Neural progenitor cell (in vitro differentiated cells): ENCODE measurements at regions not wholly inside any gene's neighbourhood (a gene's known extent, or its start where the extent isn't known, plus 50 kb on each side); places are given as distances from the start of the nearest gene placed in this dataset.
A peak's percentile ranks its signal among the peaks of the same experiment; 100 is the strongest.

Source experiments
- DNase-seq: peaks from one replicate; pipeline ENCODE4 v3.0.0-alpha.2; 2016; ENCODE audit warnings: low spot score
- H2AFZ ChIP-seq: fragments of 200-600 bp; sonication (generic); replicated peaks from 2 replicates; pipeline ENCODE4 v1.6.1; 2016; ENCODE audit warnings: antibody characterized with exemption
- H3F3A ChIP-seq: fragments of 200-600 bp; sonication (generic); 2 replicates; pipeline ENCODE4 v1.6.1; 2016; ENCODE audit warnings: antibody characterized with exemption, low read depth
- H3K27ac ChIP-seq: fragments of 200-600 bp; sonication (generic); 2 replicates; pipeline ENCODE4 v1.5.1; 2016; ENCODE audit warnings: mild to moderate bottlenecking
- H3K27me3 ChIP-seq: fragments of 200-600 bp; sonication (generic); 2 replicates; pipeline ENCODE4 v1.6.1; 2016; ENCODE audit warnings: mild to moderate bottlenecking, moderate library complexity
- H3K36me3 ChIP-seq: fragments of 200-600 bp; sonication (generic); 2 replicates; pipeline ENCODE4 v1.5.1; 2016
- H3K4me1 ChIP-seq: fragments of 200-600 bp; sonication (generic); 2 replicates; pipeline ENCODE4 v1.6.1; 2016; ENCODE audit warnings: mixed run types
- H3K4me2 ChIP-seq: fragments of 200-600 bp; sonication (generic); 2 replicates; pipeline ENCODE4 v1.6.1; 2016
- H3K4me3 ChIP-seq: fragments of 200-600 bp; sonication (generic); 2 replicates; pipeline ENCODE4 v1.5.1; 2016
- H3K79me2 ChIP-seq: fragments of 200-600 bp; sonication (generic); 2 replicates; pipeline ENCODE4 v1.6.1; 2016; ENCODE audit warnings: low read depth
- H3K9ac ChIP-seq: fragments of 200-600 bp; sonication (generic); 2 replicates; pipeline ENCODE4 v1.6.1; 2016
- H3K9me3 ChIP-seq: fragments of 200-600 bp; sonication (generic); 2 replicates; pipeline ENCODE4 v1.5.1; 2016; ENCODE audit warnings: low read depth
- H4K20me1 ChIP-seq: fragments of 200-600 bp; sonication (generic); 2 replicates; pipeline ENCODE4 v1.6.1; 2016; ENCODE audit warnings: low read depth
- H3K27ac Mint-ChIP-seq: 3 replicates; pipeline ENCODE4 v1.8.0; 2021; ENCODE audit warnings: mixed read lengths
- H3K27me3 Mint-ChIP-seq: 2 replicates; pipeline ENCODE4 v1.8.0; 2022; ENCODE audit warnings: low read depth, mild to moderate bottlenecking, inconsistent platforms, moderate library complexity, mixed read lengths; ENCODE audit not compliant: insufficient read depth
- H3K36me3 Mint-ChIP-seq: 3 replicates; pipeline ENCODE4 v1.8.0; 2021; ENCODE audit warnings: mixed read lengths
- H3K4me1 Mint-ChIP-seq: 3 replicates; pipeline ENCODE4 v1.8.0; 2021; ENCODE audit warnings: mixed read lengths
- H3K4me3 Mint-ChIP-seq: 3 replicates; pipeline ENCODE4 v1.8.0; 2021; ENCODE audit warnings: mild to moderate bottlenecking, moderate library complexity, mixed read lengths
- H3K9me3 Mint-ChIP-seq: 3 replicates; pipeline ENCODE4 v1.8.0; 2020; ENCODE audit warnings: mixed read lengths
- CTCF ChIP-seq: fragments of 200-600 bp; sonication (generic); IDR thresholded peaks from 2 replicates; pipeline ENCODE4 v1.5.1; 2017; ENCODE audit warnings: antibody characterized with exemption, mild to moderate bottlenecking
- EZH2 ChIP-seq: fragments of 200-600 bp; sonication (generic); IDR thresholded peaks from 2 replicates; pipeline ENCODE4 v1.6.1; 2017; ENCODE audit warnings: antibody characterized with exemption, mild to moderate bottlenecking, moderate library complexity
- EZH2phosphoT487 ChIP-seq: fragments of 200-600 bp; sonication (generic); IDR thresholded peaks from 2 replicates; pipeline ENCODE4 v1.6.1; 2017; ENCODE audit warnings: antibody characterized with exemption

- no peaks in the 10 kb centered on the region for H3K27me3 ChIP-seq
- DNase-seq: no peak
- H2AFZ ChIP-seq: no peak overlapping the region
- H3K27ac Mint-ChIP-seq: no peak overlapping the region
- H3K4me3 Mint-ChIP-seq: no peak overlapping the region
- H3K79me2 ChIP-seq: no peaks in the 10 kb centered on the region
- no peaks in the 10 kb centered on the region for H3K9me3 ChIP-seq
- peak overlapping the region; percentile 28 for H3K4me2 ChIP-seq
- peaks cover 16% of the 10 kb centered on the region for H3K27me3 Mint-ChIP-seq
- peaks cover 2% of the 10 kb centered on the region for H3K9me3 Mint-ChIP-seq
- no peak overlapping the region for H3K9ac ChIP-seq
- H3K27ac ChIP-seq: no peak overlapping the region
- H3K4me3 ChIP-seq: no peak overlapping the region
- no peak for TF ChIP-seq CTCF
- no peak for TF ChIP-seq EZH2
- no peak for TF ChIP-seq EZH2phosphoT487
- no peaks in the 10 kb centered on the region for H3K36me3 Mint-ChIP-seq
- H3K4me1 ChIP-seq: peaks cover 15% of the 10 kb centered on the region
- H3K4me1 Mint-ChIP-seq: peaks cover 53% of the 10 kb centered on the region
- no peaks in the 10 kb centered on the region for H3K36me3 ChIP-seq
- H3F3A ChIP-seq: no peaks in the 10 kb centered on the region
- no peaks in the 10 kb centered on the region for H4K20me1 ChIP-seq
Measured at GRCh38 chr6:137357948-137358266, 136.3 kb downstream of the OLIG3 start.

- H3F3A ChIP-seq: no peaks in the 10 kb centered on the region
- H3K4me1 ChIP-seq: peaks cover 15% of the 10 kb centered on the region
- Mint-ChIP-seq H3K36me3 (no peaks in the 10 kb centered on the region), H3K9me3 (peaks cover 2% of the 10 kb centered on the region), H3K27me3 (peaks cover 16% of the 10 kb centered on the region), H3K27ac (no peak overlapping the region), H3K4me1 (peaks cover 51% of the 10 kb centered on the region), H3K4me3 (no peak overlapping the region)
- H3K4me2 ChIP-seq: peak overlapping the region; percentile 28
- H3K36me3 ChIP-seq: no peaks in the 10 kb centered on the region
- H3K27ac ChIP-seq: no peak overlapping the region
- no peaks in the 10 kb centered on the region for H4K20me1 ChIP-seq
- no peak overlapping the region for H2AFZ ChIP-seq
- H3K27me3 ChIP-seq: no peaks in the 10 kb centered on the region
- H3K4me3 ChIP-seq: no peak overlapping the region
- no peaks in the 10 kb centered on the region for H3K79me2 ChIP-seq
- no peak for TF ChIP-seq CTCF
- no peak for TF ChIP-seq EZH2
- TF ChIP-seq EZH2phosphoT487: no peak
- peak; percentile 75 for DNase-seq
- no peaks in the 10 kb centered on the region for H3K9me3 ChIP-seq
- H3K9ac ChIP-seq: no peak overlapping the region
Measured at GRCh38 chr6:137357263-137357947, 136.8 kb downstream of the OLIG3 start.

- Histone ChIP-seq H3K36me3 (no peaks in the 10 kb centered on the region), H3K4me1 (peaks cover 15% of the 10 kb centered on the region), H3F3A (no peaks in the 10 kb centered on the region), H3K4me2 (no peak overlapping the region), H3K9me3 (no peaks in the 10 kb centered on the region), H3K9ac (no peak overlapping the region), H3K79me2 (no peaks in the 10 kb centered on the region), H3K27ac (no peak overlapping the region), H2AFZ (no peak overlapping the region), H3K4me3 (no peak overlapping the region), H4K20me1 (no peaks in the 10 kb centered on the region), H3K27me3 (no peaks in the 10 kb centered on the region)
- TF ChIP-seq CTCF: no peak
- TF ChIP-seq EZH2phosphoT487: no peak
- no peak for TF ChIP-seq EZH2
- no peak overlapping the region for H3K27ac Mint-ChIP-seq
- H3K4me1 Mint-ChIP-seq: peaks cover 52% of the 10 kb centered on the region
- peaks cover 20% of the 10 kb centered on the region for H3K27me3 Mint-ChIP-seq
- no peaks in the 10 kb centered on the region for H3K36me3 Mint-ChIP-seq
- no peak for DNase-seq
- no peak overlapping the region for H3K4me3 Mint-ChIP-seq
- H3K9me3 Mint-ChIP-seq: peaks cover 2% of the 10 kb centered on the region
Measured at GRCh38 chr6:137353842-137354397, 134.7 kb upstream of the IFNGR1 start.
